Endodermal cell (in vitro differentiated cells): ENCODE measurements at regions not wholly inside any gene's neighbourhood (a gene's known extent, or its start where the extent isn't known, plus 50 kb on each side); places are given as distances from the start of the nearest gene placed in this dataset.
"Not testable (repeated sequence)": the region's sequence is repeated elsewhere in the genome, so short reads cannot be mapped to it uniquely, and the experiment has no call there.

Experiments used
- DNase-seq: peaks from one replicate; pipeline ENCODE4 v3.0.0-alpha.2; 2017
- H3K27ac ChIP-seq: 2 replicates; pipeline ENCODE4 v1.5.1; 2013; ENCODE audit warnings: mild to moderate bottlenecking, low read depth, low read length, moderate library complexity
- H3K27me3 ChIP-seq: 2 replicates; pipeline ENCODE4 v1.6.1; 2013; ENCODE audit warnings: mild to moderate bottlenecking, low read length, moderate library complexity; ENCODE audit not compliant: insufficient read depth, control insufficient read depth, poor library complexity, severe bottlenecking
- H3K36me3 ChIP-seq: 2 replicates; pipeline ENCODE4 v1.7.0; 2013; ENCODE audit warnings: mild to moderate bottlenecking, low read length, moderate library complexity; ENCODE audit not compliant: control insufficient read depth, insufficient read depth
- H3K4me1 ChIP-seq: one replicate; pipeline ENCODE4 v1.7.0; 2013; ENCODE audit warnings: low read length; ENCODE audit not compliant: control insufficient read depth, insufficient read depth
- H3K4me3 ChIP-seq: 2 replicates; pipeline ENCODE4 v1.5.1; 2013; ENCODE audit warnings: mild to moderate bottlenecking, low read length, moderate library complexity
- H3K9ac ChIP-seq: 2 replicates; pipeline ENCODE4 v1.6.1; 2013; ENCODE audit warnings: mild to moderate bottlenecking, low read length, moderate library complexity; ENCODE audit not compliant: poor library complexity, severe bottlenecking; ENCODE audit errors: extremely low read depth
- H3K9me3 ChIP-seq: 2 replicates; pipeline ENCODE4 v1.6.1; 2013; ENCODE audit warnings: mild to moderate bottlenecking, low read length, moderate library complexity; ENCODE audit not compliant: control insufficient read depth
- H3K27ac Mint-ChIP-seq: 2 replicates; pipeline ENCODE4 v1.8.0; 2020; ENCODE audit warnings: mixed read lengths
- H3K27me3 Mint-ChIP-seq: 2 replicates; pipeline ENCODE4 v1.8.0; 2021; ENCODE audit warnings: mild to moderate bottlenecking, mixed read lengths; ENCODE audit not compliant: insufficient read depth
- H3K36me3 Mint-ChIP-seq: 2 replicates; pipeline ENCODE4 v1.8.0; 2020; ENCODE audit warnings: low read depth, mixed read lengths
- H3K4me1 Mint-ChIP-seq: 2 replicates; pipeline ENCODE4 v1.8.0; 2020; ENCODE audit warnings: mixed read lengths
- H3K4me3 Mint-ChIP-seq: 2 replicates; pipeline ENCODE4 v1.8.0; 2020; ENCODE audit warnings: mild to moderate bottlenecking, moderate library complexity, mixed read lengths
- H3K9me3 Mint-ChIP-seq: 2 replicates; pipeline ENCODE4 v1.8.0; 2020; ENCODE audit warnings: mild to moderate bottlenecking, mixed read lengths
- WGBS, 2 experiments: methylation state at CpG; one replicate each; pipeline versions ENCODE4 v1.1.5 to v1.1.7; 2013; ENCODE audit warnings: missing lambda C conversion rate in 2 of 2, mixed read lengths in 1 of 2; ENCODE audit not compliant: insufficient coverage in 1 of 2, insufficient read length in 1 of 2; 5-methylcytosine and 5-hydroxymethylcytosine counted together
- TF ChIP-seq, protein P1 (sequence below): fragments of 200-600 bp; sonication (generic); conservative IDR thresholded peaks from 2 replicates; pipeline ENCODE4 v1.5.0; 2021; ENCODE audit warnings: antibody characterized with exemption, mild to moderate bottlenecking

- no peak overlapping the region for H3K4me3 ChIP-seq
- H3K4me1 ChIP-seq: no peaks in the 10 kb centered on the region
- H3K4me3 Mint-ChIP-seq: no peak overlapping the region
- H3K27ac ChIP-seq: no peak overlapping the region
- DNase-seq: no peak
- H3K27me3 Mint-ChIP-seq: no peaks in the 10 kb centered on the region
- no peak overlapping the region for H3K9ac ChIP-seq
- no peaks in the 10 kb centered on the region for H3K9me3 ChIP-seq
- H3K27me3 ChIP-seq: no peaks in the 10 kb centered on the region
- no peaks in the 10 kb centered on the region for H3K36me3 Mint-ChIP-seq
- WGBS, 2 experiments: 75 to 95% methylated on average over 1 to 3 of the region's 3 CpGs
- TF ChIP-seq, protein P1, sequence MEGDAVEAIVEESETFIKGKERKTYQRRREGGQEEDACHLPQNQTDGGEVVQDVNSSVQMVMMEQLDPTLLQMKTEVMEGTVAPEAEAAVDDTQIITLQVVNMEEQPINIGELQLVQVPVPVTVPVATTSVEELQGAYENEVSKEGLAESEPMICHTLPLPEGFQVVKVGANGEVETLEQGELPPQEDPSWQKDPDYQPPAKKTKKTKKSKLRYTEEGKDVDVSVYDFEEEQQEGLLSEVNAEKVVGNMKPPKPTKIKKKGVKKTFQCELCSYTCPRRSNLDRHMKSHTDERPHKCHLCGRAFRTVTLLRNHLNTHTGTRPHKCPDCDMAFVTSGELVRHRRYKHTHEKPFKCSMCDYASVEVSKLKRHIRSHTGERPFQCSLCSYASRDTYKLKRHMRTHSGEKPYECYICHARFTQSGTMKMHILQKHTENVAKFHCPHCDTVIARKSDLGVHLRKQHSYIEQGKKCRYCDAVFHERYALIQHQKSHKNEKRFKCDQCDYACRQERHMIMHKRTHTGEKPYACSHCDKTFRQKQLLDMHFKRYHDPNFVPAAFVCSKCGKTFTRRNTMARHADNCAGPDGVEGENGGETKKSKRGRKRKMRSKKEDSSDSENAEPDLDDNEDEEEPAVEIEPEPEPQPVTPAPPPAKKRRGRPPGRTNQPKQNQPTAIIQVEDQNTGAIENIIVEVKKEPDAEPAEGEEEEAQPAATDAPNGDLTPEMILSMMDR: no peak
- no peaks in the 10 kb centered on the region for H3K4me1 Mint-ChIP-seq
- H3K36me3 ChIP-seq: no peaks in the 10 kb centered on the region
- peaks cover 4% of the 10 kb centered on the region for H3K9me3 Mint-ChIP-seq
- no peak overlapping the region for H3K27ac Mint-ChIP-seq
Observed at GRCh38 chr3:34891941-34892340, 747.4 kb upstream of the ARPP21 start.

- no peaks in the 10 kb centered on the region for H3K4me1 ChIP-seq
Observed at GRCh38 chr3:34895841-34896240, 743.5 kb upstream of the ARPP21 start.

DNA sequence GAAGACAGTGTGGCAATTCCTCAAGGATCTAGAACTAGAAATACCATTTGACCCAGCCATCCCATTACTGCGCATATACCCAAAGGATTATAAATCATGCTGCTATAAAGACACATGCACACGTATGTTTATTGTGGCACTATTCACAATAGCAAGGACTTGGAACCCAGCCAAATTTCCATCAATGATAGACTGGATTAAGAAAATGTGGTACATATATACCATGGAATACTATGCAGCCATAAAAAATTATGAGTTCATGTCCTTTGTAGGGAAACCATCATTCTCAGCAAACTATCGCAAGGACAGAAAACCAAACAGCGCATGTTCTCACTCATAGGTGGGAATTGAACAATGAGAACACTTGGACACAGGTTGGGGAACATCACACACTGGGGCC is 729.6 kb upstream of the ARPP21 start:
- H3K9me3 Mint-ChIP-seq: peaks cover 18% of the 10 kb centered on the region
- H3K4me1 Mint-ChIP-seq, H3K27ac ChIP-seq, H3K36me3 Mint-ChIP-seq, H3K4me3 Mint-ChIP-seq, H3K27me3 Mint-ChIP-seq, H3K9me3 ChIP-seq, H3K4me1 ChIP-seq, DNase-seq, H3K4me3 ChIP-seq, H3K9ac ChIP-seq, H3K27ac Mint-ChIP-seq, H3K27me3 ChIP-seq, H3K36me3 ChIP-seq: not testable (repeated sequence)
- 91 to 100% methylated on average over 1 to 4 of the region's 4 CpGs for WGBS, 2 experiments

More at GRCh38 chr3:34895841-34896240, 743.5 kb upstream of the ARPP21 start:
- no peaks in the 10 kb centered on the region for H3K4me1 Mint-ChIP-seq
- no peaks in the 10 kb centered on the region for H3K9me3 Mint-ChIP-seq
- Histone ChIP-seq H3K4me3 (no peak overlapping the region), H3K27ac (no peak overlapping the region), H3K9ac (no peak overlapping the region), H3K36me3 (no peaks in the 10 kb centered on the region), H3K27me3 (no peaks in the 10 kb centered on the region), H3K9me3 (no peaks in the 10 kb centered on the region)
- H3K27ac Mint-ChIP-seq: no peak overlapping the region
- TF ChIP-seq, protein P1: no peak
- H3K36me3 Mint-ChIP-seq: no peaks in the 10 kb centered on the region
- 90% methylated on average over 1 of the region's 1 CpG; no CpG with 5 or more reads in 1 of the 2 experiments for WGBS, 2 experiments
- no peak overlapping the region for H3K4me3 Mint-ChIP-seq
- H3K27me3 Mint-ChIP-seq: no peaks in the 10 kb centered on the region
- DNase-seq: no peak

GRCh38 chr3:34919025-34919424 is 720.3 kb upstream of the ARPP21 start:
- Histone ChIP-seq H3K4me1 (no peaks in the 10 kb centered on the region), H3K27me3 (no peaks in the 10 kb centered on the region), H3K9ac (no peak overlapping the region), H3K9me3 (no peaks in the 10 kb centered on the region), H3K27ac (no peak overlapping the region), H3K4me3 (no peak overlapping the region), H3K36me3 (no peaks in the 10 kb centered on the region)
- TF ChIP-seq, protein P1: no peak
- DNase-seq: no peak
- H3K9me3 Mint-ChIP-seq: no peaks in the 10 kb centered on the region
- no peak overlapping the region for H3K27ac Mint-ChIP-seq
- H3K4me3 Mint-ChIP-seq: no peak overlapping the region
- no peaks in the 10 kb centered on the region for H3K4me1 Mint-ChIP-seq
- H3K36me3 Mint-ChIP-seq: no peaks in the 10 kb centered on the region
- no peaks in the 10 kb centered on the region for H3K27me3 Mint-ChIP-seq
